Chondrocyte (in vitro differentiated cells): ENCODE measurements at regions not wholly inside any gene's neighbourhood (a gene's known extent, or its start where the extent isn't known, plus 50 kb on each side); places are given as distances from the start of the nearest gene placed in this dataset.

Experiments
- DNase-seq: peaks from one replicate; pipeline ENCODE4 v3.0.0; 2021; ENCODE audit warnings: mixed read lengths, low spot score
- H3K27ac Mint-ChIP-seq: one replicate; pipeline ENCODE4 v1.8.0; 2021; ENCODE audit warnings: mild to moderate bottlenecking, moderate library complexity, mixed read lengths; ENCODE audit not compliant: unreplicated experiment
- H3K27me3 Mint-ChIP-seq: 2 replicates; pipeline ENCODE4 v1.8.0; 2021; ENCODE audit warnings: low read depth, mixed read lengths
- H3K36me3 Mint-ChIP-seq: 2 replicates; pipeline ENCODE4 v1.8.0; 2021; ENCODE audit warnings: low read depth, mixed read lengths
- H3K4me1 Mint-ChIP-seq: 2 replicates; pipeline ENCODE4 v1.8.0; 2021; ENCODE audit warnings: low read depth, mild to moderate bottlenecking, mixed read lengths
- H3K4me3 Mint-ChIP-seq: one replicate; pipeline ENCODE4 v1.8.0; 2021; ENCODE audit warnings: mild to moderate bottlenecking, moderate library complexity, mixed read lengths; ENCODE audit not compliant: unreplicated experiment
- H3K9me3 Mint-ChIP-seq: 2 replicates; pipeline ENCODE4 v1.8.0; 2021; ENCODE audit warnings: low read depth, mixed read lengths
- TF ChIP-seq, protein P1 (sequence below): fragments of 200-600 bp; sonication (generic); IDR thresholded peaks from 2 replicates; pipeline ENCODE4 v1.5.0; 2021; ENCODE audit warnings: antibody characterized with exemption, mild to moderate bottlenecking, moderate library complexity

DNA sequence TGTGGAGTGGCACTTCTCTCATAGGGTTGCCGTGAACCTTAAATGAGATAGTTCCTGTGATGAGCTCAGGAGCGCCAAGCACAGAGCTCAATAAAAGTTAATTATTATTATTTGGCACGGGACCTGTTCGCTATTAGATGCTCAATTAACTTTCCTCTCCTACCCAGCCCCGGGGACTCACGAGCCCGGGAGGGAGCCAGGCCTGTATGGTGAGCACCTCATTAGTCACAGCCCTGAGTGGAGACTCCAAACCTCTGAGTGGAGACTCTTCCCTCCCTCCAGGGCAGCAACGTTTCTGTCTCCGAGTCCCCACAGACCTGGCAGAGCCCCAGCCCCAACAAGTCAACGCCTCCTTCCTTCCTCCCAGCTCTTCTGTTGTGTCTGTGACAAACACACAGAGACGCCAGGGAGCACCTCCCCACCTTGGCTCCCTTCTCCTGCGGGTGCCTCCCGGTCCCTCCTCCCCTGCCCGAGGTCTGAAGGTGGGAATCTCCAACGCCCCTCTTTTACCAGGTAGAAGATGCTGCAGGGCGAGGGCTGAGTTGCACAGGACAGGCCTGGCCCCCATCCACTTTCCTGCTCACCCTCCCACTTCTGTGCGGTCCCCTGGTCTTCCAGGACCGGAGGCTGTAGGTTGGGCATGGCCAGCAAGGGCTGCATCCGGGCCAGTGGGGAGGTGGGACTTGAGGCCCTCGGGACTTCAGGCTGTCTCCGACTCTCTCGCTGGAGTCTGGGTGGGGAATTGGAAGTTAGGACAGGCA, 52.7 kb upstream of the ODC1 start:
- Mint-ChIP-seq H3K9me3 (no peaks in the 10 kb centered on the region), H3K4me1 (peaks cover 6% of the 10 kb centered on the region), H3K27me3 (peaks cover 21% of the 10 kb centered on the region), H3K36me3 (no peaks in the 10 kb centered on the region), H3K4me3 (no peak overlapping the region), H3K27ac (no peak overlapping the region)
- TF ChIP-seq, protein P1, sequence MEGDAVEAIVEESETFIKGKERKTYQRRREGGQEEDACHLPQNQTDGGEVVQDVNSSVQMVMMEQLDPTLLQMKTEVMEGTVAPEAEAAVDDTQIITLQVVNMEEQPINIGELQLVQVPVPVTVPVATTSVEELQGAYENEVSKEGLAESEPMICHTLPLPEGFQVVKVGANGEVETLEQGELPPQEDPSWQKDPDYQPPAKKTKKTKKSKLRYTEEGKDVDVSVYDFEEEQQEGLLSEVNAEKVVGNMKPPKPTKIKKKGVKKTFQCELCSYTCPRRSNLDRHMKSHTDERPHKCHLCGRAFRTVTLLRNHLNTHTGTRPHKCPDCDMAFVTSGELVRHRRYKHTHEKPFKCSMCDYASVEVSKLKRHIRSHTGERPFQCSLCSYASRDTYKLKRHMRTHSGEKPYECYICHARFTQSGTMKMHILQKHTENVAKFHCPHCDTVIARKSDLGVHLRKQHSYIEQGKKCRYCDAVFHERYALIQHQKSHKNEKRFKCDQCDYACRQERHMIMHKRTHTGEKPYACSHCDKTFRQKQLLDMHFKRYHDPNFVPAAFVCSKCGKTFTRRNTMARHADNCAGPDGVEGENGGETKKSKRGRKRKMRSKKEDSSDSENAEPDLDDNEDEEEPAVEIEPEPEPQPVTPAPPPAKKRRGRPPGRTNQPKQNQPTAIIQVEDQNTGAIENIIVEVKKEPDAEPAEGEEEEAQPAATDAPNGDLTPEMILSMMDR: no peak
- DNase-seq: no peak

DNA sequence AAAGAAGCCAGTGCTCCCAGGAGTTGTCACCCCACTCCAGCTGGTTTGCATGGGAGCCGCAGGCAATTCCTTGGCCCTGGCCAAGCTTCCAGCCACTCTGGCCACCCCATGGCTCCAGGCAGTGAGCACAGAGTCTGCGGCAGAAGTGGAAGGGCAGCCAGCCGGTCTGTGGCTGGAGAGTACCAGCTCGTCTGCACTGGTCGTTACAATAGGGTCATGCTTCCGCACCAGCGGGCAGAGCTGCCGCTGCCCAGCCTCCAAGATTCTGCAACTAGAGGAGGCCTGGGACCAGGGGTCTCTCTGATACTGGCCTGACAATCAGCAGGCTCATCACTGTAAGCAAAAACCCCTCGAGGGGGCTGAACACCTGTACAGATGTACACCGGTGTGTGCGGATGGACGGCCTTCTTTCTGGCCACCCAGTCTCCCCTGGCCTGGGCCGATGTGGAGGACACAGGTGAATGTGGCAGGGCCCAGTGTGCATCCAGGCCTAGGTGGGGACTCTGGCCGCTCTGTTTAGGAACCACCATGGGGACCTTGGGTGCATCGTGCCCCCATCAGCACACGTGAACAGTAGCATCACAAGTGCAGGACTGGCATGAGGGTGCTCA, 51.9 kb upstream of the ODC1 start:
- H3K27me3 Mint-ChIP-seq: peaks cover 29% of the 10 kb centered on the region
- H3K36me3 Mint-ChIP-seq: no peaks in the 10 kb centered on the region
- no peak overlapping the region for H3K4me3 Mint-ChIP-seq
- DNase-seq: no peak
- H3K27ac Mint-ChIP-seq: no peak overlapping the region
- H3K9me3 Mint-ChIP-seq: no peaks in the 10 kb centered on the region
- H3K4me1 Mint-ChIP-seq: peaks cover 6% of the 10 kb centered on the region
- TF ChIP-seq, protein P1: no peak

DNA sequence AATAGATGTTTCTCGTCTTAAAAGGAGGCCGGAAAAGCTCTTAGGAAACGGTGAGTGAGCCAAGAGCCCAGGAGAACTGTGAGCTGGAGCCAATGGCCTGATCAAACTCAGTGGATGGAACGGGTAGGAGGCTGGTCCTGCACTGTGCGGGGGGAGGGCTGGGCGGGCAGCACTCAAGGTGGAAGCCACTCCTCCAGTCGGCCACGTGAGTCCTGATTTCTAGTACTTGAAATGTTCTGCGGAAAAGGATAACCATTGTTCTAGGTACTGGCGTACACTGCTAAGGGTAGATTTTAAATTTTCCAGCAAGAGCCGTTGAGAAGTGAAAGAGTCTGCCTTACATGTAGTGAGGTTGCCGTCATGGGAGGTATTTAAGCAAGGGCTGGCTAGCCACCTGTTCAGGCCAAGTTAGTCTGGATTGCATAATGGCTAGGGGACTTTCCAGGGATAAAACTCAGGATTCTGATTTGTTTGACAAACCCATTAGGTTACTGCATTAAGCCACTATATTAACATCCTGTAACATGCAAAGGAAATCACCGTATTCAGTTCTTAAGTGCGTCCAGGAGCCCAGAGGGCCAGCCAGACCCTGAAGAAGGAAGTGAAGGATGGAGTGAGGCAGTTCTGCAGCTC, 51.3 kb upstream of the ODC1 start:
- TF ChIP-seq, protein P1: no peak
- Mint-ChIP-seq H3K36me3 (no peaks in the 10 kb centered on the region), H3K27ac (no peak overlapping the region), H3K9me3 (no peaks in the 10 kb centered on the region), H3K4me1 (peaks cover 6% of the 10 kb centered on the region), H3K27me3 (peaks cover 30% of the 10 kb centered on the region), H3K4me3 (no peak overlapping the region)
- no peak for DNase-seq

DNA sequence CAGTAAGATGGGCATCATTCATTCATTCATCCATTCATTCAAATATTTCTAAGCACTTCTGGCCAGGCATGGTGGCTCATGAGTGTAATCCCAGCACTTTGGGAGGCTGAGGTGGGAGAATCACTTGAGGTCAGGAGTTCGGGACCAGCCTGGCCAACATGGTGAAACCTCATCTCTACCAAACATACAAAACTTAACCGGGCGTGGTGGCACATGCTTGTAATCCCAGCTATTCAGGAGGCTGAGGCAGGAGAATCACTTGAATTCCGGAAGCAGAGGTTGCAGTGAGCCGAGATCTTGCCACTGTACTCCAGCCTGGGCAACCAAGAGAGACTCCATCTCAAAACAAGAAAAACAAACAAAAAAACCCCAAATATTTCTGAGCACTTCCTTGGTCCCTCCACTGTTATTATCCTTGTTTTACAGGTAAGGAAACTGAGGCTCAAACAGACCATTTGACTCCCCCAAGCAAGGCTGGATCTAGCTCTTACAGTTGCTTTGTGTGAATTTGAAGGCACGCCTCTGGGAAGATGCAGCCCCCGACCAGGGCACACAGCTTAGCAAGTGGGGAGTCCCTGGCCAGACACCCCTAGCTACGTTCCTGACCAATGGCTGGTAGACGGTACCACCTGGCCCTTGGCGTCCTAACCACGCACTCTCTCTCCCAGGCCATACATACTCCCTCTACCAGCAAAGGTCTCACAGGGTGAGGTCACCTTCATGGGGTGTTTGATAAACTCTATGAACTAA, 50.6 kb upstream of the ODC1 start:
- Mint-ChIP-seq H3K36me3 (no peaks in the 10 kb centered on the region), H3K27ac (no peak overlapping the region), H3K4me1 (peaks cover 6% of the 10 kb centered on the region), H3K4me3 (no peak overlapping the region), H3K27me3 (peaks cover 30% of the 10 kb centered on the region), H3K9me3 (no peaks in the 10 kb centered on the region)
- TF ChIP-seq, protein P1: no peak
- no peak for DNase-seq
